ENCODE measurements at regions not wholly inside any gene's neighbourhood (a gene's known extent, or its start where the extent isn't known, plus 50 kb on each side); places are given as distances from the start of the nearest gene placed in this dataset.

GRCh38 chr12:73342733-73343132 lies 1070.6 kb downstream of the TRHDE start:
- DNase-seq (ENCODE audit: low read depth in 3 of 3): no peak

- no peak for DNase-seq (ENCODE audit: low read depth in 3 of 3)
Measured at GRCh38 chr12:73352826-73353225, 1080.7 kb downstream of the TRHDE start.

DNA sequence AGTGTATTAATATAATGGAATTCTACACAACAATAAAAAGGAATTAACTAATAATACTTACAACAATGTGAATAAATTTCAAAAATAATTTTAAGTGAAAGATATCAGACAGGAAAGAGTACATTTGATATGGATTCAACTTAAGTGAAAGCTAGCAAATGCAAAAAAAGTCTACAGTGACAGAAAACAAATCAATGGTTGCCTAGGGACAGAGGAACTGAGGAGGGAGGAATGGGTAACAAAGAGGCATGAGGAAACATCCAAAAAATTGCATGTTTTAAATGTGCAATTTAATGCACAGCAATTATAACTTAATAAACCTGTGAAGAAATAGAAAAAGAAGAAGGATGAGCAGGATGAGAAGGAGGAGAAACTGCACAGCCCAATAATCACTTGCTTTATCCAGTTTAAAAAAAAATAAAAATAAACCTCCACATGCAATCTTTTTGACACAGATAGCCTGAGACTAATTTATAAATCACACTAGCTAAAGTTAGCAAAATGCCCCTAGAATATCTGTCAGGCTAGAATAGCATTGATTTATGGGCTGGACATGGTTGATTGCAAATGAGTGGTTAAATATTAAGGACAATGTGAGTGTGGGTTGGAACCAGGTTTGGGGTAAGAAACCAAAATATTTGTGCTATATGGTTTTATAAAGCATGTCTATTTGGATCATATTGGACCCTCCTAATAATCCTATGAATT lies 1089.1 kb downstream of the TRHDE start:
- DNase-seq (ENCODE audit: low read depth in 3 of 3): no peak

- DNase-seq (ENCODE audit: low read depth in 3 of 3): no peak
Measured at GRCh38 chr12:73361864-73362230, 1089.7 kb downstream of the TRHDE start.

- DNase-seq (ENCODE audit: low read depth in 3 of 3): no peak
Measured at GRCh38 chr12:73362666-73363065, 1090.5 kb downstream of the TRHDE start.

DNA sequence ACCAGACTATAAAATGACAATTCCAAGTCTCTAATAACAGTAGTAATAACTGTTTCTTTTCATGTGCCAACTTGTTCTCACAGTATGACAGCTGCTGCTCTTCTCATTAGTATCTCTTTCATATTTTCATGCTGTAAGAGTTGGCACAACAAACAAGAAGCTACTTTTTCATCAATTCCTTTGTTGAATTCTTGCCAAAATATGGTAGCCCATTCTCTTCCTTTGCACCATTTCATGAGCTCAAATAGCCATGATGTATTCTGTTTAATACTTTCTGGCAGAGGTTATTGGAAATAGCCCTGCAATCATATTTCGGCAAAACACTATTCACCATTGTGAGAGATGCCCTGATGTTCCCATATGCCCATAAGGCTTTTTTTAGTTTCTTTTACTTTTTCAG lies 1100.7 kb downstream of the TRHDE start:
- no peak for DNase-seq (ENCODE audit: low read depth in 3 of 3)

GRCh38 chr12:73374360-73374759 lies 1102.2 kb downstream of the TRHDE start:
- no peak for DNase-seq (ENCODE audit: low read depth in 3 of 3)

- DNase-seq (ENCODE audit: low read depth in 3 of 3): no peak
Measured at GRCh38 chr12:73383584-73384222, 1111.5 kb downstream of the TRHDE start.

DNA sequence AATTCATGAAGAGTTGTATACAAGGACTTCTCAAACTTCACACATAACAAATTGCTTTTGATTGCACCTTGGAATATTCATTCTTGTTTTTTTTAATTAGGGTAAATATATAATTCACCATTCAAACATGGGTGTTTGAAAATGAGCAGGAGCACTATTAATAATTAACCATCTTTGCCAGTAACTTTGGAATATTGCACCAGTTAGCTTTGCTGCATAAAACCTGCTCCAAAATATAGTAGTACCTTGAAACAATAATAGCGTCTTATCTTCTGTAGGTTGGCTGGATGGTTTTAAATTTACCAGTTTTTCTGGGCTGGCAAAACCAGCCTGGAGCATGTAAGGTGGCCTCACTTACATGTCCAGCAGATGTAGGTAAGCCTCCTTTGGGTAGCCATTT lies 1112.4 kb downstream of the TRHDE start:
- no peak for DNase-seq (ENCODE audit: low read depth in 3 of 3)

DNA sequence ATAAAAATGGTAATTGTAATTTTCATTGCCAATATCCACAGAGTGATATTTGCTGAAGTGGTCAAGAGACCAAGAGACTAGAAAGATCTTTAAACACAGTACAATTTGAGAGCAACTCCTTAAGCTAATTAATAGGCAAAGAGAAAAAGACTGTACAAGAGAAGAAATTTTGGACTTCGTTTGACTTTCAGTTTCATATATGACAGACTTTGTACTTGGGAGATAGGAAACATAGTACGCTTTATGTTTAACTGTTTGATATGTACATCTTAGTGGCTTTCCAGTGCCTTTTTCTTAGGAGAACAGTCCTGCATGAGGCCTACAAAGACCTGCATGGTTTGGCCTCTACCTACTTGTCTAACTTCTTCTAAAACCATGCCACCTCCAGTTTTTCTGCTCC lies 1118.1 kb downstream of the TRHDE start:
- no peak for DNase-seq (ENCODE audit: low read depth in 3 of 3)

DNA sequence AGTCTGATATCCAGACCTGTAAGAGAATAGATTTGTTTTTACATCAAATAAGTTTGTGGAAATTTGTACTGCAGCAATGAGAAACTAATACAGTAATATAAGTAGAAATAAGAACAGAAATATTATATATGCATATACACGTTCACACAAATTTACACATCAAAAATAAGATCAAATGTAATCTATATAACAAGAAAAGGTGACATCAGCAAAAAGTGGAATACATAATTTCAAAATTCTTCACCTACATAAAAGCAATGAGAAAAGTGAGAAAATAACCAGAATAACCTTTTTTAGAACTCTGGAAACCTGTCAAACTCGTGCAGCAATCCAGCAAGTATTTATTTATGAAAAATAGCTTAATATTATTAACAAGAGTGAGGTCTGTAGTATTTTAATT lies 1124.6 kb upstream of the ATXN7L3B start:
- no peak for DNase-seq (ENCODE audit: low read depth in 3 of 3)

DNA sequence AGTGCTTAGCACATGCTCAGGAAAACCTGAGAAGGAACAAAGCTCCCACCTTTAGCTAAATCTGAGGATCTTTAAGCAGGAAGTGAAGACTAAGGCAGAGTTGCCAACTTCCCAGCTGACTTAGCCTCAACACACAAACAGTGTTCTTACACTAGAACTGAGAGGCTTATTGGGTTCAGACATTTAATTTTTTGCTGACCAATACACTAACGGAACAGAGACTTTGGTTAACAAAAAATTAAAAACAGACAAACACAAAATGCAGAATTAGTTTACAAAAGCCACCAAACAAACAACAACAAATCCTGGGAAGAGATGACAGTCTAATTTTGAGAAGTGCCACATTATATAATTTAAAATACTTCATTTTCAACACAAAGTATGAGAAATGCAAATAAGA lies 1123.7 kb upstream of the ATXN7L3B start:
- DNase-seq (ENCODE audit: low read depth in 3 of 3): no peak

DNA sequence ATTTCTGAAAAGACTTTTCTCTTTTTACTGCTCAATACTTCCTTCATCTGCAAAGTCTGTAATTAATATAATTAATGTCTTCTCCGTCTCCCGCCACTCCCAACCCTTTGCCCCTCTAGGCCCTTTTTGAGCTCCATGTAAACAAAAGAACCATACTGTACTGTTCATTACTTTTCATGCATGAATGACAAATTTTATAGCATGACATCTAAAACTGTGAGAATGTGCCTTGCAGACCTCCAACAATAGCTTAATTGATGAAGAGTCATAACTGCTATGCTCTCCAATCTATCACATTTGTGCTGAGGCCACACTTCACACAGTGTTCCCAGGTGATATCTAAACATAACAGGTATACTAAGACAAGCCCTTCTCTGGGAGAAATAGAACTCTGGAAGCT lies 1122.7 kb upstream of the ATXN7L3B start:
- DNase-seq (ENCODE audit: low read depth in 3 of 3): no peak

- DNase-seq (ENCODE audit: low read depth in 3 of 3): no peak
Measured at GRCh38 chr12:73418541-73418940, 1119.1 kb upstream of the ATXN7L3B start.

DNA sequence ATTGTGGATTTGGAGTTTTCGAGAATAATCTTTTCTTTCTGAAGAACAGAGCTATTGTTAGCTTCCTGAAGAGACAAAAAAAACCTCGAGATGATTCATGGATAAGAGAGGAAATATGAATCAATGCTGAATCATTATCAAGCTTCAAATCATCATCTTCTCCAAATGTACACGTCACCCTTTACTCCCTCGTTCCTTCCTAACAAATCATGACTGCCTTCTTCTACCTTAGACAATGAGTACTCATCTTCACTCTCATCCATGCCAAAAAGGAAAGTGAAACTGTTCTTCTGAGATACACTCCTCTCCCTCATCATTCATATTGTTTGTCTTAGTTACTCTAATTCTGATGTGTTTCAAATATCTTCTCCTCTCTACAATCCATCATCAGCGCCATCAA lies 1115.8 kb upstream of the ATXN7L3B start:
- DNase-seq (ENCODE audit: low read depth in 3 of 3): no peak

- no peak for DNase-seq (ENCODE audit: low read depth in 3 of 3)
Measured at GRCh38 chr12:73424484-73424883, 1113.2 kb upstream of the ATXN7L3B start.

GRCh38 chr12:73445658-73446324 lies 1091.8 kb upstream of the ATXN7L3B start:
- DNase-seq (ENCODE audit: low read depth in 3 of 3): no peak

GRCh38 chr12:73452672-73453469 lies 1084.8 kb upstream of the ATXN7L3B start:
- DNase-seq (ENCODE audit: low read depth in 3 of 3): no peak

GRCh38 chr12:73460212-73460611 lies 1077.4 kb upstream of the ATXN7L3B start:
- DNase-seq (ENCODE audit: low read depth in 3 of 3): no peak

DNA sequence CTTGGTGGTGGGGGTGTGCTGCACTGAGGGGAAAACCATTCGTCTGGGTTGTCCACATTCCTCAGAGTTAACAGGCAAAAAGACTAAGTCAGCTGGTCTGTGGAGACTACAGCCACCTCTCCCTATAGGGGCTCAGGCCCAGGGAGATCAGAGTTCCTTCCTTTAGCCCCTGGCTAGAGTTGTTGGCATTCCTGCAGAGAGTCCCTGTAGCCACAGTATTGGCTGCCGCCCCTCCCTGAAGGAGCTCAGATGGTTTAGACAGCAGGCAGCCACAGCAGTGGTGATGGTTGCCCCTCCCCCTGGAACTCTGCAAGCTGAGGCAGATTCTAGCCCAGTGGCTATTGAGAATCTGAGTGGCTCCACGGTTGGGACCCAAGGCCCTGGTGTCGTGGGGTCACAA lies 1072.5 kb upstream of the ATXN7L3B start:
- DNase-seq (ENCODE audit: low read depth in 3 of 3): no peak

DNA sequence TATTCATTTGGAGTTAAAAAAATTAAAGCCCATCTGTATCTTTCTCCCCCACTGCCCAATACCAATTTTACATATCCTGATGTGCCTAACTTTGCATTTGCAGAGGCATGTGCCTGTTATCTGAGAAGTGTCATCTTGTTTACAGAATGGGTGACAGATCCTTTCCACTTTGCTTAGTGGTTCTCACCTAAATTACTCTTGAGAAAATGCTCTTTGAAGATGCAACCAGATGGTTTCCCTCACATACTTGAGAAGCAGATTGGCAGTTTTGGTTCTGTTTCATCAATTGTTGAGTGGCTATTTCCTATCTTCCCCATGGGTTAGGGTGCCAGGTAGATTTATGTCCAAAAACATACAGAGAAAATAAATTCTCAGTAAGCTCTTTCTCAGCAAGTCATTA lies 1051.4 kb upstream of the ATXN7L3B start:
- DNase-seq (ENCODE audit: low read depth in 3 of 3): no peak

DNA sequence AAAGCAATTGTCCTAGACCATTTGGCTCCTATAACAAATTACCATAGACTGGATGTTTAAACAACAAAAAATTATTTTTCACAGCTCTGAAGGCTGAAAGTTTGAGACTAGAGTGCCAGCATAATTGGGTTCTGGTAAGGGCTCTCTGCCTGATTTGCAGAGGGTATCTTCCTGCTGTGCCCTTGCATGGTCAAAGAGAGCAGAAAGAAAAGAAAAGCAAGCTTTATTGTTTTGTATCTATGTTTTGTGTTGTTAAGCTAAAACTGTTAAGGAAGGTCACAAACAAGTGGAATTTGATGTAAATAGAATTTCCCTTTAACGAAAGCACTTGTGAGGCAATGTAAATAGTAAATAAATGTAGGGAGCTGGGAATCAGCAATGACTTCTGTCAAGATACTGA lies 1031.0 kb upstream of the ATXN7L3B start:
- no peak for DNase-seq (ENCODE audit: low read depth in 3 of 3)
